Nephron progenitor cell (in vitro differentiated cells): ENCODE measurements at regions not wholly inside any gene's neighbourhood (a gene's known extent, or its start where the extent isn't known, plus 50 kb on each side); places are given as distances from the start of the nearest gene placed in this dataset.

Experiments used
- DNase-seq: peaks from one replicate; pipeline ENCODE4 v3.0.0; 2021
- H3K27ac Mint-ChIP-seq: 2 replicates; pipeline ENCODE4 v1.8.0; 2021; ENCODE audit warnings: mild to moderate bottlenecking, moderate library complexity, mixed read lengths
- H3K27me3 Mint-ChIP-seq: 2 replicates; pipeline ENCODE4 v1.8.0; 2021; ENCODE audit warnings: mild to moderate bottlenecking, low read depth, mixed read lengths; ENCODE audit not compliant: poor library complexity
- H3K36me3 Mint-ChIP-seq: 2 replicates; pipeline ENCODE4 v1.8.0; 2021; ENCODE audit warnings: low read depth, mixed read lengths
- H3K4me1 Mint-ChIP-seq: 2 replicates; pipeline ENCODE4 v1.8.0; 2021; ENCODE audit warnings: mixed read lengths
- H3K4me3 Mint-ChIP-seq: 2 replicates; pipeline ENCODE4 v1.8.0; 2021; ENCODE audit warnings: mild to moderate bottlenecking, moderate library complexity, mixed read lengths
- H3K9me3 Mint-ChIP-seq: 2 replicates; pipeline ENCODE4 v1.8.0; 2021; ENCODE audit warnings: mild to moderate bottlenecking, moderate library complexity, mixed read lengths
- CTCF ChIP-seq: fragments of 200-600 bp; sonication (generic); IDR thresholded peaks from 2 replicates; pipeline ENCODE4 v1.5.0; 2021; ENCODE audit warnings: antibody characterized with exemption

GRCh38 chr7:106595922-106596321, 65.0 kb downstream of the CCDC71L start:
- no peak for TF ChIP-seq CTCF
- Mint-ChIP-seq H3K4me3 (no peak overlapping the region), H3K9me3 (no peaks in the 10 kb centered on the region), H3K27ac (no peak overlapping the region), H3K27me3 (peaks cover 6% of the 10 kb centered on the region), H3K36me3 (no peaks in the 10 kb centered on the region), H3K4me1 (no peaks in the 10 kb centered on the region)
- no peak for DNase-seq

- TF ChIP-seq CTCF = no peak
- no peak for DNase-seq
Measured at GRCh38 chr7:106593028-106593417, 67.9 kb downstream of the CCDC71L start.

GRCh38 chr7:106592282-106593027, 68.5 kb downstream of the CCDC71L start:
- peaks cover 16% of the 10 kb centered on the region for H3K27me3 Mint-ChIP-seq
- H3K4me3 Mint-ChIP-seq = no peak overlapping the region
- H3K4me1 Mint-ChIP-seq = no peaks in the 10 kb centered on the region
- TF ChIP-seq CTCF = no peak
- peaks cover 7% of the 10 kb centered on the region for H3K9me3 Mint-ChIP-seq
- no peak for DNase-seq
- H3K27ac Mint-ChIP-seq = no peak overlapping the region
- H3K36me3 Mint-ChIP-seq = no peaks in the 10 kb centered on the region

More at GRCh38 chr7:106593028-106593417, 67.9 kb downstream of the CCDC71L start:
- H3K4me1 Mint-ChIP-seq = no peaks in the 10 kb centered on the region
- H3K27ac Mint-ChIP-seq = no peak overlapping the region
- no peak overlapping the region for H3K4me3 Mint-ChIP-seq
- peaks cover 7% of the 10 kb centered on the region for H3K9me3 Mint-ChIP-seq
- peaks cover 14% of the 10 kb centered on the region for H3K27me3 Mint-ChIP-seq
- H3K36me3 Mint-ChIP-seq = no peaks in the 10 kb centered on the region

GRCh38 chr7:106591146-106591545, 69.8 kb downstream of the CCDC71L start:
- Mint-ChIP-seq H3K27ac (no peak overlapping the region), H3K4me3 (no peak overlapping the region), H3K36me3 (no peaks in the 10 kb centered on the region), H3K27me3 (peaks cover 19% of the 10 kb centered on the region), H3K9me3 (peaks cover 7% of the 10 kb centered on the region), H3K4me1 (no peaks in the 10 kb centered on the region)
- no peak for TF ChIP-seq CTCF
- DNase-seq = no peak

- peaks cover 18% of the 10 kb centered on the region for H3K27me3 Mint-ChIP-seq
- DNase-seq = no peak
- H3K4me1 Mint-ChIP-seq = no peaks in the 10 kb centered on the region
- no peak for TF ChIP-seq CTCF
- no peak overlapping the region for H3K27ac Mint-ChIP-seq
- H3K36me3 Mint-ChIP-seq = no peaks in the 10 kb centered on the region
- H3K4me3 Mint-ChIP-seq = no peak overlapping the region
- peaks cover 7% of the 10 kb centered on the region for H3K9me3 Mint-ChIP-seq
Measured at GRCh38 chr7:106590209-106590816, 70.6 kb downstream of the CCDC71L start.
